ENCODE measurements at regions not wholly inside any gene's neighbourhood (a gene's known extent, or its start where the extent isn't known, plus 50 kb on each side); places are given as distances from the start of the nearest gene placed in this dataset.

GRCh38 chr6:108752733-108753590, 95.3 kb upstream of the ARMC2 start:
- Histone ChIP-seq H3K27ac (ENCODE audit: low read length) (no peak overlapping the region), H3K4me1 (ENCODE audit: control insufficient read depth in 1 of 2, insufficient read depth in 2 of 2, low read length in 2 of 2) (peaks cover 0 to 4% of the 10 kb centered on the region in 2 donors), H3K36me3 (ENCODE audit: control insufficient read depth in 1 of 2, insufficient read depth in 2 of 2, low read length in 2 of 2) (no peaks in the 10 kb centered on the region), H3K4me3 (ENCODE audit: low read depth in 1 of 2, low read length in 2 of 2) (no peak overlapping the region), H3K27me3 (ENCODE audit: low read depth, low read length) (no peaks in the 10 kb centered on the region), H3K9me3 (ENCODE audit: control insufficient read depth in 1 of 2, low read length in 2 of 2) (no peaks in the 10 kb centered on the region)

GRCh38 chr6:108755257-108756240, 92.7 kb upstream of the ARMC2 start:
- Histone ChIP-seq H3K4me1 (ENCODE audit: control insufficient read depth in 1 of 2, insufficient read depth in 2 of 2, low read length in 2 of 2) (peaks cover 0 to 4% of the 10 kb centered on the region in 2 donors), H3K27ac (ENCODE audit: low read length) (no peak overlapping the region), H3K36me3 (ENCODE audit: control insufficient read depth in 1 of 2, insufficient read depth in 2 of 2, low read length in 2 of 2) (no peaks in the 10 kb centered on the region), H3K4me3 (ENCODE audit: low read depth in 1 of 2, low read length in 2 of 2) (no peak overlapping the region), H3K27me3 (ENCODE audit: low read depth, low read length) (no peaks in the 10 kb centered on the region), H3K9me3 (ENCODE audit: control insufficient read depth in 1 of 2, low read length in 2 of 2) (no peaks in the 10 kb centered on the region)

- Histone ChIP-seq H3K27ac (ENCODE audit: low read length) (no peak overlapping the region), H3K9me3 (ENCODE audit: control insufficient read depth in 1 of 2, low read length in 2 of 2) (no peaks in the 10 kb centered on the region), H3K4me1 (ENCODE audit: control insufficient read depth in 1 of 2, insufficient read depth in 2 of 2, low read length in 2 of 2) (peaks cover 0 to 4% of the 10 kb centered on the region in 2 donors), H3K27me3 (ENCODE audit: low read depth, low read length) (no peaks in the 10 kb centered on the region), H3K36me3 (ENCODE audit: control insufficient read depth in 1 of 2, insufficient read depth in 2 of 2, low read length in 2 of 2) (no peaks in the 10 kb centered on the region), H3K4me3 (ENCODE audit: low read depth in 1 of 2, low read length in 2 of 2) (no peak overlapping the region)
These were observed 90.9 kb upstream of the ARMC2 start for GRCh38 chr6:108757357-108757756.

- Histone ChIP-seq H3K9me3 (ENCODE audit: control insufficient read depth in 1 of 2, low read length in 2 of 2) (no peaks in the 10 kb centered on the region), H3K27me3 (ENCODE audit: low read depth, low read length) (no peaks in the 10 kb centered on the region), H3K4me3 (ENCODE audit: low read depth in 1 of 2, low read length in 2 of 2) (no peak overlapping the region), H3K27ac (ENCODE audit: low read length) (no peak overlapping the region), H3K4me1 (ENCODE audit: control insufficient read depth in 1 of 2, insufficient read depth in 2 of 2, low read length in 2 of 2) (peaks cover 0 to 4% of the 10 kb centered on the region in 2 donors), H3K36me3 (ENCODE audit: control insufficient read depth in 1 of 2, insufficient read depth in 2 of 2, low read length in 2 of 2) (no peaks in the 10 kb centered on the region)
These were observed 89.3 kb upstream of the ARMC2 start for GRCh38 chr6:108758884-108759283.

- no peak overlapping the region for H3K4me3 ChIP-seq (ENCODE audit: low read depth in 1 of 2, low read length in 2 of 2)
- H3K27ac ChIP-seq (ENCODE audit: low read length), result no peak overlapping the region
- no peaks in the 10 kb centered on the region for H3K27me3 ChIP-seq (ENCODE audit: low read depth, low read length)
- H3K9me3 ChIP-seq (ENCODE audit: control insufficient read depth in 1 of 2, low read length in 2 of 2), result no peaks in the 10 kb centered on the region
- H3K4me1 ChIP-seq (ENCODE audit: control insufficient read depth in 1 of 2, insufficient read depth in 2 of 2, low read length in 2 of 2), result peaks cover 0 to 4% of the 10 kb centered on the region in 2 donors
- no peaks in the 10 kb centered on the region for H3K36me3 ChIP-seq (ENCODE audit: control insufficient read depth in 1 of 2, insufficient read depth in 2 of 2, low read length in 2 of 2)
These were observed 87.8 kb upstream of the ARMC2 start for GRCh38 chr6:108760126-108761050.

GRCh38 chr6:108762394-108762793, 85.8 kb upstream of the ARMC2 start:
- Histone ChIP-seq H3K4me1 (ENCODE audit: control insufficient read depth in 1 of 2, insufficient read depth in 2 of 2, low read length in 2 of 2) (no peaks in the 10 kb centered on the region), H3K4me3 (ENCODE audit: low read depth in 1 of 2, low read length in 2 of 2) (no peak overlapping the region), H3K27ac (ENCODE audit: low read length) (no peak overlapping the region), H3K9me3 (ENCODE audit: control insufficient read depth in 1 of 2, low read length in 2 of 2) (no peaks in the 10 kb centered on the region), H3K27me3 (ENCODE audit: low read depth, low read length) (no peaks in the 10 kb centered on the region), H3K36me3 (ENCODE audit: control insufficient read depth in 1 of 2, insufficient read depth in 2 of 2, low read length in 2 of 2) (no peaks in the 10 kb centered on the region)

GRCh38 chr6:108763931-108764579, 84.2 kb upstream of the ARMC2 start:
- Histone ChIP-seq H3K4me1 (ENCODE audit: control insufficient read depth in 1 of 2, insufficient read depth in 2 of 2, low read length in 2 of 2) (no peaks in the 10 kb centered on the region), H3K4me3 (ENCODE audit: low read depth in 1 of 2, low read length in 2 of 2) (no peak overlapping the region), H3K27me3 (ENCODE audit: low read depth, low read length) (no peaks in the 10 kb centered on the region), H3K36me3 (ENCODE audit: control insufficient read depth in 1 of 2, insufficient read depth in 2 of 2, low read length in 2 of 2) (no peaks in the 10 kb centered on the region), H3K27ac (ENCODE audit: low read length) (no peak overlapping the region), H3K9me3 (ENCODE audit: control insufficient read depth in 1 of 2, low read length in 2 of 2) (no peaks in the 10 kb centered on the region)

GRCh38 chr6:108764580-108764950, 83.7 kb upstream of the ARMC2 start:
- H3K27me3 ChIP-seq (ENCODE audit: low read depth, low read length), result no peaks in the 10 kb centered on the region

GRCh38 chr6:108765495-108765894, 82.7 kb upstream of the ARMC2 start:
- H3K27ac ChIP-seq (ENCODE audit: low read length), result no peak overlapping the region
- no peak overlapping the region for H3K4me3 ChIP-seq (ENCODE audit: low read depth in 1 of 2, low read length in 2 of 2)
- no peaks in the 10 kb centered on the region for H3K27me3 ChIP-seq (ENCODE audit: low read depth, low read length)
- no peaks in the 10 kb centered on the region for H3K9me3 ChIP-seq (ENCODE audit: control insufficient read depth in 1 of 2, low read length in 2 of 2)
- no peaks in the 10 kb centered on the region for H3K4me1 ChIP-seq (ENCODE audit: control insufficient read depth in 1 of 2, insufficient read depth in 2 of 2, low read length in 2 of 2)
- H3K36me3 ChIP-seq (ENCODE audit: control insufficient read depth in 1 of 2, insufficient read depth in 2 of 2, low read length in 2 of 2), result no peaks in the 10 kb centered on the region

More at GRCh38 chr6:108764580-108764950, 83.7 kb upstream of the ARMC2 start:
- Histone ChIP-seq H3K27ac (ENCODE audit: low read length) (no peak overlapping the region), H3K36me3 (ENCODE audit: control insufficient read depth in 1 of 2, insufficient read depth in 2 of 2, low read length in 2 of 2) (no peaks in the 10 kb centered on the region), H3K4me3 (ENCODE audit: low read depth in 1 of 2, low read length in 2 of 2) (no peak overlapping the region), H3K9me3 (ENCODE audit: control insufficient read depth in 1 of 2, low read length in 2 of 2) (no peaks in the 10 kb centered on the region), H3K4me1 (ENCODE audit: control insufficient read depth in 1 of 2, insufficient read depth in 2 of 2, low read length in 2 of 2) (no peaks in the 10 kb centered on the region)

- Histone ChIP-seq H3K36me3 (ENCODE audit: control insufficient read depth in 1 of 2, insufficient read depth in 2 of 2, low read length in 2 of 2) (no peaks in the 10 kb centered on the region), H3K27ac (ENCODE audit: low read length) (no peak overlapping the region), H3K4me3 (ENCODE audit: low read depth in 1 of 2, low read length in 2 of 2) (no peak overlapping the region)
These were observed 81.8 kb upstream of the ARMC2 start for GRCh38 chr6:108766419-108766818.

More at GRCh38 chr6:108766419-108766818, 81.8 kb upstream of the ARMC2 start:
- H3K4me1 ChIP-seq (ENCODE audit: control insufficient read depth in 1 of 2, insufficient read depth in 2 of 2, low read length in 2 of 2), result no peaks in the 10 kb centered on the region
- H3K9me3 ChIP-seq (ENCODE audit: control insufficient read depth in 1 of 2, low read length in 2 of 2), result no peaks in the 10 kb centered on the region
- H3K27me3 ChIP-seq (ENCODE audit: low read depth, low read length), result no peaks in the 10 kb centered on the region
